Activated CD8-positive, alpha-beta memory T cell treated with anti-CD3 and anti-CD28 coated beads for 36 hours (primary cell): ENCODE measurements at regions not wholly inside any gene's neighbourhood (a gene's known extent, or its start where the extent isn't known, plus 50 kb on each side); places are given as distances from the start of the nearest gene placed in this dataset.

Source experiments
- CTCF ChIA-PET: fragments of 350-600 bp; sonication (Branson Sonifier 250); formaldehyde crosslinking; loops from one replicate; lab custom pipeline; 2021; ENCODE audit warnings: antibody characterized with exemption; lab: Charles Lee
- POLR2A ChIA-PET: fragments of 350-600 bp; sonication (Branson Sonifier 250); formaldehyde crosslinking; loops from one replicate; lab custom pipeline; 2021; ENCODE audit warnings: antibody characterized with exemption; lab: Charles Lee

DNA sequence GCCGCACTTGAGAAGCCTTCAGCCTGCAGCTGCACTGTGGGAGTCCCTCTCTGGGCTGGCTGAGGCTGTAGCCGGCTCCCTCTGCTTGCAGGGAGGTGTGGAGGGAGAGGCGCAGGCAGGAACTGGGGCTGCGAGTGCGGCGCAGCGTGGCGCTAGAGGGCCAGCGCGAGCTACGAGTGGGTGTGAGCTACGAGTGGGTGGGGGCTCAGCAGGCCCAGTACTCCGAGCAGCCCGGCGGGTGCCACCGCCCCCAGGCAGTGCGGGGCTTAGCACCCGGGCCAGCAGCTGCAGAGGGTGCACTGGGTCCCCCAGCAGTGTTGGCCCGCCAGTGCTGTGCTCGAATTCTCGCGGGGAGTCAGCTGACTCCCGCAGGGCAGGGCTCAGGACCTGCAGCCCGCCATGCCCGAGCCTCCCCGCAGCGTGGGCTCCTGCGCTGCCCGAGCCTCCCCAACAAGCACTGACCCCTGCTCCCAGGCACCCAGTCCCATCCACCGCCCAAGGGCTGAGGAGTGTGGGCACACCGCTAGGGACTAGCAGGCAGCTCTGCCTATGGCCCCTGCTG lies 1620.1 kb downstream of the BRINP3 start:
- ChIA-PET CTCF (no interaction called here), POLR2A (no interaction called here)

DNA sequence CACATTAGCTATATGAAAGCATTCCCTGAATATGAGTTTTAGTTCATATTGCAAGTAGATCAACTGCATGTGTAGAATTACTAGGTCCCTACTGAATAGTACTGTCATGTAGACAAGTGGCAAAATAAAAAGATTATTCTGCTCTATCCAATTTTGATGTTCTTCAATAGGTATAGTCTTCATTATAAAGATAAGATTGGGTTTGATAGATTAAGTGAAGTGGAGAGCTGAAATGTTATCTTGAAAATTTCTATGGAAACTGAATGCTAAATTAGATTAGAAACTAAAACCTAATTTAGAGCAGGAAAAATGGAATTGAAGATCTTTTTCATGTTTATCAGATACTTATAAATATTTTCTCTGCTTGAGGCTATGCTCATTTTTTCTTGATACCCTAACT lies 1610.0 kb downstream of the BRINP3 start:
- ChIA-PET CTCF (no interaction called here), POLR2A (no interaction called here)

DNA sequence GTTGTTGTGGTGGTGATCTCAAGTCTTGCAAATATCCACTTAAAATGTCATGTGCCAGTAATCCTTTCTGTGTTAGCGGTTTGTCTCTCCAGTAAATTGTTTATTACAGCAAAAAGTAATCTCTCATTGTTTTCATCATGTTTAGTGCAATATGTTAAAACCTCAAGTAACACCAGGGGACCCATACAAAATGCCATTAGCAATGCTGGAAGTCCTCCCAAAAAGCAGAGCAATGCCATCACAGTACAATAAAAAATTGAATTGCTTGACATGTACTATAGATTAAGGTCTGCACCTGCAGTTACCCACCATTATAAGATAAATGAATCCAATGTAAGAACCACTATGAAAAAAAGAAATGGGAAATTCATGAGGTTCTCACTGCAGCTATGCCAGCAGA lies 1606.5 kb downstream of the BRINP3 start:
- ChIA-PET POLR2A (no interaction called here), CTCF (no interaction called here)

DNA sequence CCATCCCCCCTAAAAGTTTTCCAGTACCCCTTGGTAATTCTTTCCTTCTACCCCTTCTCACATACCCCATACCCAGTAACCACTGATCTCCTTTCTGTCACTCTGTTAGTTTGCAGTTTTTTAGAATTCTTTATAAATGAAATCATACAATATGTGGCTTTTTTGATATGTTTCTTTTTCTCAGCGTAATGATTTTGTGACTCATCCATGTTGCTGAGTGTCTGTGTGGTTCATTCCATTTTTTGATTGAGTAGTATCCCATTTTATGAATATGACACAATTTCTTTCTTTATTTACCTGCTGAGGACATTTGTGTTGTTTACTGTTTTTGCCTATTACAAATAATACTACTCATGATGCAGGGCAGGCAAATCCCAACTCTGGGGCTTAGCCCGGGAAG lies 1605.3 kb downstream of the BRINP3 start:
- POLR2A ChIA-PET: no interaction called here
- CTCF ChIA-PET: no interaction called here

DNA sequence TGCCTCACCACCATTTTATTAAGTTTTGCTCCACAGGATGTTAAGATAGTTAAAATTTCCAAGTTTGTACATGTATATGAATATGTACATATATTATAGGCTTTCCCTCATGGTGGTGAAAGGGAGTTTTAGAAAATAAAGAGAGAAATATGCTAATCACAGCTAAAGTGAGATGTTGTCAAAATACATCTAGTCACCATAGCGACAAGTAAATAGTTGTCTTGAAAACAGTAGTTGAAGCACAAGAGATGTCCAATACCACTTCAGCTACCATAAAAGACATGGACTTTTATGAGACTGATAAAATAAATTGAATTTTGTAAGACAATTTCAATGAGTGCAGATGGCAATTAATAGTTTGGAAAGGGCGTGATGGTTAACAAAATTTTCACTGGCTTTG lies 1600.0 kb downstream of the BRINP3 start:
- ChIA-PET POLR2A (no interaction called here), CTCF (no interaction called here)

DNA sequence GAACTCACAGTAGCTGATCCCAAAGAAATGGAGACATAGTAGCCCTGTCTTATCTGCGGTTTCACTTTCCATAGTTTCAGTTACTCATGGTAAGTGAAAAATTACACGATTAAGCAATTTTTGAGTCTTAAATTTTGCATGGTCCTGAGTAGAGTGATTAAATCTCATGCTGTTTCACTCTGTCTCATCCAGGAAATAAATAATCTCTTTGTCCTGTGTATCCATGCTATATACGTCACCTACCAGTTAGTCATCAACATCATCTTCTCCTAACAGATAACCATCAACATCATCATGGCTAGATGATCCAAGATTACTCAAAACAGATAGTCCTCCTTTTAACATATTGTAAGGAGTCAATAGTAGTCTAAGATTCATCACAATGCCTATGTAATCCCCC lies 1589.3 kb downstream of the BRINP3 start:
- POLR2A ChIA-PET: no interaction called here
- CTCF ChIA-PET: no interaction called here

DNA sequence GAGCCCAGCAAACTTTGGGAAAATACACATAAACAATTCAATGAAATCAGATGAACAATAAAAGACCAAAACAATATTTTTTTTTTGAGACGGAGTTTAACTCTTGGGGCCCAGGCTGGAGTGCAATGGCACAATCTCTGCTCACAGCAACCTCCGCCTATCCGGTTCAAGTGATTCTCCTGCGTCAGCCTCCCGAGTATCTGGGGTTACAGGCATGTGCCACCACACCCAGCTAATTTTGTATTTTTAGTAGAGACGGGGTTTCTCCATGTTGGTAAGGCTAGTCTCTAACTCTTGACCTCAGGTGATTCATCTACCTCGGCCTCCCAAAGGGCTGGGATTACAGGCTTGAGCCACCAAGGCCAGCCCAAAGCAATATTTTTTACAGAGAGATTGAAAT lies 1588.5 kb downstream of the BRINP3 start:
- ChIA-PET POLR2A (no interaction called here), CTCF (no interaction called here)

DNA sequence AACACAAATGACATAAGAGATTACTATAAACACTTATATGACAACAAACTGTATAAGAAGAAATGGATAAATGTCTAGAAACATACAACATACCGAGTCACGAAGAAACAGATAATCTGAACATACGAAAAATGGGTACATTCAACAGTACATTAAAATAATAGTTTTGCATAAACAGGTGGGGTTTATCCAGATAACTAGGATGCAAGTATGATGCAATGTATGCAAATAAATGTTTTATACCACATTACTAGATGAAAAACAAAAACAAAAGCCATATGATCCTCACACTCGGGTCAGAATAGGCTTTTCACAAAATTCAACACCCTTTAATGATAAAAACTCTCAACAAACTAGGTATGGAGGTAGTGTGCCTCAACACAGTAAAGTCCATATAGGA lies 1585.7 kb downstream of the BRINP3 start:
- CTCF ChIA-PET: no interaction called here
- POLR2A ChIA-PET: no interaction called here

DNA sequence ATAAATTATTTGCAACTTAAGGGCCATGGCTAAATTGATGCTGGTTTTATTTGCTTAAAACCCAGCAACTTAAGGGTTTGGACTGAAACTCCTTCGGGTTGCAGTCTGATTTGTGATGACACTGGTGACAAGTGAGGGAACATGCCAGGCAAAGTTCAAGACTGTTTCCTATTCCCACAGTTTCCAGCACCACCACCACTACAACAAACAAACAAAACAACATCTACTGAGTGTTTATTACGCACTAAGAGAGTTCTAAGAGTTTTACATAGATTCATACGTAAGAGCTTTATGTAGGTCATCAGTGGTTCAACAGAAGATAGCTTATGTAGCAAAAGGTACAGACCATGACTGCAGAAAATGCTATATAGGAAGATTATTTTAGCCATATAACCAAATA lies 1582.1 kb downstream of the BRINP3 start:
- ChIA-PET POLR2A (no interaction called here), CTCF (no interaction called here)

DNA sequence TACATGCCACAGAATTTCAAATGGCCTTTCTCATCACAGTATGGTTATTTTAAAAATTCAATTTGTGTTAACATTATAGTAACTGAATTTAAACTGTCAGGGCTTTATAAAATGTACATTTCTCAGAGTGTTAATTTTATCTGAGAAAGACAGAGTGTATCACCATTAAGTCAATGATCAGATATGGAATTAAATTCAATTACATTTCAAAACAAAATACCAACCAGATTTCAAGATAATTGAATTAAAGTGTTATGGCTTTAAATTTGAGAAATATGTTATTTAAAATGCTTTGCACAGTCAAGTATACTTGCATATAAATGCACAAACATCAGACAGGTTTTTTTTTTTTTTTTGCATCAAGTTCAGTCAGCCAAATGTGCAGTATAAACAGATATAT lies 1574.4 kb downstream of the BRINP3 start:
- ChIA-PET CTCF (no interaction called here), POLR2A (no interaction called here)

DNA sequence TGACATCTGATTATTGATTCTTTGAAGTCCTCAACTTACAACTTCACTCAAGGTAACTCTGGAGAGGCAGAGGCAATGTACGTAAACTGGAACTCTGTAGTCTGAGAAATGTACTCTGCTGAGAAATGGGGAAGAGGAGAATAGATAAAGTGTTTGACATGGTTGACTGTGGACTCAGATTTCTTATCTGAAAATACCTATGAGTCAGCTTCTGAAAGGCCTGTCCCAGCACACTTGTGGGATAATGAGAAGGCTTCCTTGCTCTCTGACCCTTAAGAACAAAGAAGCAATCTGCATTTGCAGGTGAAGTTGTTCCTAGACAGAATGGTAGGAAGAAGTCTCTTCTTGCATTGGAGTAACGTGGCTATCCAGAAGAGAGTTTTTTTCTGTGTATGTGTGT lies 1573.5 kb downstream of the BRINP3 start:
- ChIA-PET POLR2A (no interaction called here), CTCF (no interaction called here)

DNA sequence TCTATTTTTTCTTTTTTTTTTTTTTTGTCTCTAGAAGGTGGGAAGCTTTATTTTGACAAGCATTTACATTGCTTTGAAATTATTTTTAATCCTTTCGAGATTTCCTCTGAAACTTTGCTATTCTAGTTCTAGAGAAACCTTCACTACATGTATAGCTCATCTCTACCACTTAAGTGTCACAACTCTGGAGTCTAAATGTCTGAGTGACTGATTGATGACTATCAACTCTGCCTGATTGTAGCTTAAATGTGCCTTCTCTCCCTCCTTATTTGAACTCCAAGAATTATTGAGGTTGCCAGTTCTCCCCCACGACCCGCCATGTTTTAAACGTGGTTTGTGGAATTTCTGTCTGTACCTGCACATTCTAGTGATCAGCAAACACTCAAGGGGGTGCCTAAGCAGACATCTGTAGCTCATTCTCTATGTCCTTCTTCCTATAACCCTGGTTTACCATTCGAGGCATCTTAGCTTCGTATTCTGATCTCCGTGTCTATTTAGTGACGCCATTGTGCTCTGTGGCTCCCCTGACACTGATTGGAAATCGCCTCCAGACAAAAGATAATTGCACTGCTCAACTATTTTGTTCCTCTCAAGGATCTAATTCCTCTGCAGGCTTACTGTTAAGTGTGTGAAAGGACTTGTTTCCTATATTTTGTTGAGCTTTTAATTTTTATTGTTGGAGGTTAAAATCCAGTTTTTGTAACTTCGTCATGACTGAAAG lies 1570.6 kb downstream of the BRINP3 start:
- ChIA-PET CTCF (no interaction called here), POLR2A (no interaction called here)

DNA sequence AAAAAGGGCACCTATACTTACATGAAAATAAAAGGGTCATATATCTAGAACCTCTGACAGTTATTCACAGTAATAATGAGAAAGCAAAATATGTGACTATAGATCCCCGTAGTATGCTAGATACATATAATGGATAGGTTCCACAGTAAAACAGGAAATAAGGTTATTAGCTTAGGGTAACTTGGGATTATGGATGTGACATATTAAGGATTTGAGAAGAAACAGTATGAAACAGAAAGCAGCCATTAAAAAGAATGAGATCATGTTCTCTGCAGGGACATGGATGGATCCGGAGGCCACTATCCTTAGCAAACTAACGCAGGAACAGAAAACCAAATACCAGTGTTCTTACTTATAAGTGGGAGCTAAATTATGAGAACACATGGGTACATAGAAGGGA lies 1547.3 kb downstream of the BRINP3 start:
- ChIA-PET POLR2A (no interaction called here), CTCF (no interaction called here)

DNA sequence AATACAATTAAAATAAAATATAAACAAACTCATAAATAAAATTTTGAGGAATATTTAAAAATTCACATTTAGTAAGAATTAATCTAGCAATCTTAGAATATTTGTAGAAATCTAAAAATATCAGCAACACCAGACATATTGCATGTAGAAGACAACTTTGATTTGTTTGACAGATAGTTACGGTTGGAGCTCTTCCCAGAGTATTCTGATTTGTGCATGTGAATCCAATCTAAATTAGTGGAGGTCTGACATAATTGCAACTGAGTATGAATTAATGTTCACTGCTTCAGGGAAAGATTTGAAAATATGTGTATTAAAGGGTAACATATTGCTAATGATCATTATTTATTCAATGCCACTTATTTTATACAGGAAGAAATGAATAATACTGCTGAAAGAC lies 1546.2 kb downstream of the BRINP3 start:
- POLR2A ChIA-PET: no interaction called here
- CTCF ChIA-PET: no interaction called here

DNA sequence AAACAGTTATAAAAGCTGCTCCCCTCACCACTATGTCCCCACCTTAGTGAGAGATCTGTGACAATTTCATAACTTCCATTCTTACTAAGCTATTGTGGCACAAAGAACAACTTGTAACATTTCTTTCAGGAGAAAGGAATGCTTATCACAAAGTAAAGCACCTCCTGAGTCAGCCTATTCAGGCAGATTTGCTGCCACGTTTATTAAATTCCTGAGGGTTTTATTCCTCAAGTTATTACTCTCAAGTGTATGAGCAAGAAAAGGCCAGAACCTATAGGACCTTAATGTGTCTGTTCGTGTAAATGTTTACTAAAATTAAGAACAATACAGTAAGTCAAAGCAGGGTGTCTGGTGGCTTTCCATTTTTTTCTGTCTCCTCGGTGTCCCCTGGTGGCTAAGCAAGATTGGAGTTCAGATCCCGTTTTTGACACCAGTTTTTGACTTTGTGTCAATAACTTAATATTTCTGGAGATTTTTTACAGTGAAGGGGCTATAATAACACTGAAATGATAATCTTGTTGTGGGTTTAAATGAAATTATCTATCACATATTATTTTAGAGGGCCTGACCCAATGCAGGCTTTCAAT lies 1539.6 kb downstream of the BRINP3 start:
- POLR2A ChIA-PET: no interaction called here
- CTCF ChIA-PET: no interaction called here

DNA sequence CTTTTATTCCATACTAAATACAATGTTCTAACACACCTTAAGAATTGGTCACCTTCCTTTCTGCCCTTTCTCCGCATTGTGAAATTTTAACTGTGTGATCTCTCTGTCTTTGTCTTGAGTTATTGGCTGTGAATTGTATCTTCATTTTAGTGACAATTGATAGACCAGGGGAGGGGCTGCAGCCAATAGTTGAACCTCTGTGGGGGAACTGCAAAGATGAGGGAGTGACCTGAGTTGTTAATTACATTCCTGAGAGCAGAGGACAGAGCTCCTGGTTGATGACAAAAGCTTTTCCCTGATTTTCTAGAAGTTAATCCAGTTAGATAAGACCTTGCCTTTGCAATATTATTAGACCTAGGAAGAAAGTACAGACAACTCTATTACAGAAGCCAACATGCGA lies 1535.7 kb downstream of the BRINP3 start:
- CTCF ChIA-PET: no interaction called here
- POLR2A ChIA-PET: no interaction called here

DNA sequence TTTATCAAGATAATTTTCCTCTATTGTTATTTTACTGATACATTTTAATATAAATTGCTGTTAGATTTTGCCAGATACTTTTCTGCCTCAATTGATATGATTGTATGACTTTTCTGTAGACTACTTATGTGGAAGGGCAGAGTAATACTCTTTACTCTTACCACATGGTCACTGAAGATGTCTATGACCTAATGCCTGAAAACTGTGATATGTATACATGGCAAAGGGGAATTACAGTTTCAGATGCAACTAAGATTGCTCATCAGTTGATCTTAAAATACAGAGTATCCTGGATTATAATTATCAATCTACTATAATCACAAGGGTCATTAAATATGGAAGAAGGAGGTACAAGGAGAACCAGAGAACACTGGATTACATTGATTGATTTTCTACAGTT lies 1528.0 kb downstream of the BRINP3 start:
- CTCF ChIA-PET: no interaction called here

DNA sequence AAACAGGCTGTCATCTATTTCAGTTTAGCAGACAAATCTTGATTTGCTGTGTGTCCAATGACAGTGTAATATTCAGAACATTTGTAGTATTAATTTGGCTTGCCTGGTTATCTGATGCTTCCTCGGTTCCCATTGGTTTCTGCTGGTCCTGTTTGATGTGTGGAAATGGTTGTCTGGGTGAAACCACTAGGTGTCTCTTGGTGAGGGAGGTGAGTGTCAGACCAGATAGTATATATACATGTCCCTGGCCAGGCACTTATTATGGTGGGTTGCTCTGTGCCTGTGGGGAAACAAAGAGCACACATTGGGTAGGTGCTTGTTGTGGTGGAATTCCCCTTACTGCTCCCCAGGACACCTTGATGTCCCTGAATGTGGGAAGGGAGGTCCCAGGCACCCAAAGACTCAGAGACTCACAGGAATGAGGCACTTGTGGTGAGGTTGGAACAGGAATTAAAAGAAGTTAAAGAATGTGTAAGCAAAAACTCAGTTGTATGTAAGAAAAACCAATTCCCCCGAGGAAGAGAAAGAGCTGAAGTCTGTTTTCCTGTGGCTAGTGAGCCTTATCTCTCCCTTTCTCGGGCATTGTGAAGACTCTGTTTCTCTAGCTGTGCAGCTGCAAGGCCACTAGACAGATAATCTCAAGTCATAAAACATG lies 1519.1 kb downstream of the BRINP3 start:
- CTCF ChIA-PET: no interaction called here
- POLR2A ChIA-PET: no interaction called here

More for the DNA sequence above, 1528.0 kb downstream of the BRINP3 start:
- POLR2A ChIA-PET: no interaction called here

DNA sequence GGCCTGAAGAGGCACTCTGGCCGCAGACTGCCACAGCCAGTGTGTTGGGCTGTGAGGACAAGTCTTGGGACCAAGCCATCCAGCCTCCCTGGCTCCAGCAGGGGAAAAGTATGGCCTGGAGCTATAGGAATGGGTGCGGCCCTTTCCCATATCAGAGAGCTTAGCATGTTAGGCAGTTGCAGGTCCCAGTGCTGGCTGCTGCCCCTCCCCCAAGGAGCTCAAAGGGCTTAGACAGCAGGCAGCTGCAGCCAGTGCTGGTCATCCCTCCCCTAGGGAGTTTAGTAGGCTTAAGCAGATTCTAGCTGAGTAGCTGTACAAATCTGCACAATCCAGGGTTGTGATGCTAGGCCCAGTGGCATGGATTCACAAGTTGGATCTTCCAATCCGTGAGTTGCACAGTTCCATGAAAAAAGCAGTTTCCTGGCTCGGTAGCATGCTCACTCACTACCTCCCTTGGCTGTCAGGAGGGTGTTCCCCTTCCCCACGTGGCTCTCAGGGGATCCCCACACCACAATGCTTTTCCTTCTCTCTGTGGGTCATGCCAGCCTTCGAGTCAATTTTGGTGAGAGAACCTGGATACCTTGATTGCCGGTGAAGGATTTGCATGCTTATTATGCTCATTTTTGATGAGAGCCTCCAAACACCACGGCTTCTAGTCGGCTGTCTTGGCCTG lies 1490.8 kb downstream of the BRINP3 start:
- ChIA-PET POLR2A (no interaction called here), CTCF (no interaction called here)

DNA sequence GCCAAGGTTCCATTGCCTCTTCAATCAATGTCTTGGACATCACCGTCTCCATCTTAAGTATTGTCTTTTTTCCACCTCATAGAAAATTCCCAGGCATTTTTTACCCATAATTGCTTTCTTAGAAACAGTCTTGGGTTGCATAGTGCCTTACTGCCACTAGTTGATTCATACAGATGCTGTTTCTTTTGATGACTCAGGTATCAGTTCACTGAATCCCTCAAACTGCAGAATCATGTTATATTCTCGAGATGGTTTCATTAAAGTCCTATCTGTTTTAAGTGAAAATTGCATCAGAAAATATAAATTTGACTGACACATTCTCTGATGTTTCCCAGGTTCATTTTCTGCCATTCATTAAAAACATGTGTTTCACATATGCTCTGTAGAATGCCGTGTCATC lies 1489.1 kb downstream of the BRINP3 start:
- CTCF ChIA-PET: no interaction called here
- POLR2A ChIA-PET: no interaction called here
